ENCODE measurements at regions not wholly inside any gene's neighbourhood (a gene's known extent, or its start where the extent isn't known, plus 50 kb on each side); places are given as distances from the start of the nearest gene placed in this dataset.

DNA sequence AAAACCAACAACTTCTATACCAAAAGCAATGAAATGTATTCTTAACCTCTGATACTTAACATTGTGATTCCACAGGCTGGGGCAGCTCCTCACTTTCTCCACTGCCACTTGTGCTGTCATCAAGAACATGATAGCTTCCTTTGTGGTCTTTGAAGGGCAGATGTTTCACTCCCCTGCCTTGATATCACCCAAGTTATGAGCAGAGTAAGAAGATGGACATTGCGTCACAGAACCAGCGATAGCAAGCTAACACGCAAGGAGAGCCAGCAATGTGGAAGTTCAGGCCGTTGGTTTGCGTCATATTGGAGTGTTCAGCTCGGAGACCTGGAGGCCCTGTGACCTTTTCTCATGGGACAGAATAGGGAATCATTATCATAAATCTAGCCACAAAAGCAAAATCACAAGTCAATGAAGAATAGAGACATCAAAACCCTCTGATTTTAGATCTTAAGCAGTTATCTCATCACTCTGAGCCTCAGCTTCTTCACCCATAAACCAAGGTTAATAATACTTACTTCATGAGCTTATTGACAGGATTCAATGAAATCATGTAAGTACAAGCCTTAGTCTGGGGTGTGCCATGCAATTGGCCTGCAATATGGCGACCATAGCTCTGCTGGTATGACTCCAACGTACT, 183.8 kb upstream of the THBS1 start:
- no peak overlapping the region for H3K4me3 ChIP-seq (ENCODE audit: extremely low read depth in 1 of 4, insufficient read depth in 2 of 4, low read depth in 3 of 4, low read length in 4 of 4)
- H4K20me1 ChIP-seq (replicated peaks in 1 of 2; ENCODE audit: control insufficient read depth in 1 of 2, insufficient read depth in 2 of 2, low read length in 2 of 2): no peaks in the 10 kb centered on the region
- H4K5ac ChIP-seq (ENCODE audit: insufficient read length, low read depth, low read length): no peak overlapping the region
- no peak overlapping the region for H4K8ac ChIP-seq (ENCODE audit: extremely low read depth, insufficient read depth, low read length)
- no peaks in the 10 kb centered on the region for H3K79me2 ChIP-seq (ENCODE audit: control insufficient read depth in 1 of 2, insufficient read depth in 2 of 2, low read length in 2 of 2)
- DNase-seq (ENCODE audit: low read depth in 1 of 2, low spot score in 2 of 2): no peak
- H4K91ac ChIP-seq (replicated peaks; ENCODE audit: insufficient read length, low read length): no peak overlapping the region
- H3K4me1 ChIP-seq (replicated peaks in 1 of 4; ENCODE audit: control insufficient read depth in 3 of 4, insufficient read depth in 4 of 4, low read length in 3 of 4): no peaks in the 10 kb centered on the region
- no peaks in the 10 kb centered on the region for H3K27me3 ChIP-seq (replicated peaks in 1 of 4; ENCODE audit: control insufficient read depth in 3 of 4, extremely low read depth in 1 of 4, insufficient read depth in 3 of 4, low read length in 3 of 4)
- no peaks in the 10 kb centered on the region for H3K79me1 ChIP-seq (ENCODE audit: low read depth, low read length)
- no peak overlapping the region for H2BK20ac ChIP-seq (ENCODE audit: low read length)
- no peak overlapping the region for H2AFZ ChIP-seq (ENCODE audit: low read length)
- no peak overlapping the region for H3K18ac ChIP-seq (ENCODE audit: extremely low read depth, low read length)
- H3K4ac ChIP-seq (replicated peaks; ENCODE audit: insufficient read length, low read depth, low read length): no peak overlapping the region
- H3K14ac ChIP-seq (ENCODE audit: insufficient read length): no peak overlapping the region
- no peak overlapping the region for H3K4me2 ChIP-seq (ENCODE audit: insufficient read depth in 1 of 2, low read depth in 2 of 2, low read length in 2 of 2)
- H3K9me3 ChIP-seq (ENCODE audit: insufficient read depth in 2 of 2, low read depth in 1 of 2, low read length in 1 of 2): no peaks in the 10 kb centered on the region
- H3K36me3 ChIP-seq (ENCODE audit: control insufficient read depth in 2 of 4, insufficient read depth in 4 of 4, low read length in 3 of 4): no peaks in the 10 kb centered on the region
- no peak for FAIRE-seq
- H3K27ac ChIP-seq (ENCODE audit: low read depth, low read length): no peak overlapping the region
- ChIA-PET CTCF (ENCODE audit: partially characterized antibody) (interaction anchor here (0.6 to 1.1 kb wide), 4 partner anchors 15 to 1803 kb away, joined by 3 to 5 read pairs (median 3); no protein-coding TSS in a partner anchor), POLR2A (ENCODE audit: partially characterized antibody) (interaction anchor here (0.7 kb wide), 1 partner anchor 184 kb away, joined by 3 read pairs; the partner anchor contains the start of gene THBS1)
- H2BK15ac ChIP-seq (ENCODE audit: low read length): no peak overlapping the region
- no peak overlapping the region for H2BK120ac ChIP-seq (replicated peaks; ENCODE audit: low read depth, low read length)
- WGBS, 2 experiments (ENCODE audit: extremely low coverage in 1 of 2, insufficient coverage in 1 of 2, insufficient read length in 1 of 2, insufficient replicate concordance in 2 of 2, low coverage in 1 of 2, low lambda C conversion rate in 2 of 2, missing lambda C conversion rate in 1 of 2): 93% methylated on average over 8 of the region's 8 CpGs; no CpG with 5 or more reads in 1 of the 2 experiments
- H2BK5ac ChIP-seq (ENCODE audit: low read depth, low read length): no peak overlapping the region
- no peak overlapping the region for H3K23ac ChIP-seq (ENCODE audit: insufficient read length)
- no peak overlapping the region for H3K9ac ChIP-seq (replicated peaks in 1 of 4; ENCODE audit: extremely low read depth in 1 of 4, low read depth in 3 of 4, low read length in 3 of 4)
- H2AK5ac ChIP-seq (ENCODE audit: low read depth, low read length): no peak overlapping the region
- H2BK12ac ChIP-seq (ENCODE audit: low read depth, low read length): no peak overlapping the region
- H3K23me2 ChIP-seq (ENCODE audit: low read depth, low read length): no peaks in the 10 kb centered on the region
- no peak overlapping the region for H3K56ac ChIP-seq (replicated peaks; ENCODE audit: insufficient read length, low read depth, low read length)
- no peak for TF ChIP-seq EP300 (IDR thresholded peaks at IDR 0.05; ENCODE audit: borderline replicate concordance in 1 of 2, low read depth in 2 of 2, low read length in 2 of 2)
- TF ChIP-seq, protein P1, sequence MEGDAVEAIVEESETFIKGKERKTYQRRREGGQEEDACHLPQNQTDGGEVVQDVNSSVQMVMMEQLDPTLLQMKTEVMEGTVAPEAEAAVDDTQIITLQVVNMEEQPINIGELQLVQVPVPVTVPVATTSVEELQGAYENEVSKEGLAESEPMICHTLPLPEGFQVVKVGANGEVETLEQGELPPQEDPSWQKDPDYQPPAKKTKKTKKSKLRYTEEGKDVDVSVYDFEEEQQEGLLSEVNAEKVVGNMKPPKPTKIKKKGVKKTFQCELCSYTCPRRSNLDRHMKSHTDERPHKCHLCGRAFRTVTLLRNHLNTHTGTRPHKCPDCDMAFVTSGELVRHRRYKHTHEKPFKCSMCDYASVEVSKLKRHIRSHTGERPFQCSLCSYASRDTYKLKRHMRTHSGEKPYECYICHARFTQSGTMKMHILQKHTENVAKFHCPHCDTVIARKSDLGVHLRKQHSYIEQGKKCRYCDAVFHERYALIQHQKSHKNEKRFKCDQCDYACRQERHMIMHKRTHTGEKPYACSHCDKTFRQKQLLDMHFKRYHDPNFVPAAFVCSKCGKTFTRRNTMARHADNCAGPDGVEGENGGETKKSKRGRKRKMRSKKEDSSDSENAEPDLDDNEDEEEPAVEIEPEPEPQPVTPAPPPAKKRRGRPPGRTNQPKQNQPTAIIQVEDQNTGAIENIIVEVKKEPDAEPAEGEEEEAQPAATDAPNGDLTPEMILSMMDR (IDR thresholded peaks at IDR 0.05; ENCODE audit: control extremely low read depth in 1 of 3, insufficient read depth in 1 of 3, low read depth in 1 of 3, low read length in 3 of 3): no peak
- no peak for TF ChIP-seq BACH1 (IDR thresholded peaks at IDR 0.05; ENCODE audit: low read length)
- no peak for TF ChIP-seq EZH2 (IDR thresholded peaks at IDR 0.05; ENCODE audit: low read depth, low read length, severe bottlenecking)
- no peak for TF ChIP-seq KDM5A (IDR thresholded peaks at IDR 0.05; ENCODE audit: low read length)
- TF ChIP-seq SUZ12 (IDR thresholded peaks at IDR 0.05; ENCODE audit: low read length): no peak
- TF ChIP-seq SIX5 (IDR thresholded peaks at IDR 0.05; ENCODE audit: low read depth, low read length): no peak
- TF ChIP-seq, protein P2, sequence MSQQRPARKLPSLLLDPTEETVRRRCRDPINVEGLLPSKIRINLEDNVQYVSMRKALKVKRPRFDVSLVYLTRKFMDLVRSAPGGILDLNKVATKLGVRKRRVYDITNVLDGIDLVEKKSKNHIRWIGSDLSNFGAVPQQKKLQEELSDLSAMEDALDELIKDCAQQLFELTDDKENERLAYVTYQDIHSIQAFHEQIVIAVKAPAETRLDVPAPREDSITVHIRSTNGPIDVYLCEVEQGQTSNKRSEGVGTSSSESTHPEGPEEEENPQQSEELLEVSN (IDR thresholded peaks at IDR 0.05): no peak
- TF ChIP-seq RNF2 (IDR thresholded peaks at IDR 0.05; ENCODE audit: borderline replicate concordance, low read depth, low read length, missing control alignments, poor library complexity, severe bottlenecking): no peak
